GM20000 (cell line): ENCODE measurements at regions not wholly inside any gene's neighbourhood (a gene's known extent, or its start where the extent isn't known, plus 50 kb on each side); places are given as distances from the start of the nearest gene placed in this dataset.
A peak's percentile ranks its signal among the peaks of the same experiment; 100 is the strongest.

Source experiments
- DNase-seq: peaks from one replicate; pipeline ENCODE4 v3.0.0; 2012; ENCODE audit warnings: low spot score
- CTCF ChIP-seq: IDR thresholded peaks from 2 replicates; pipeline ENCODE4 v1.5.1; 2012; ENCODE audit warnings: mild to moderate bottlenecking, control low read depth; ENCODE audit errors: extremely low read depth, missing control alignments

- no peak for DNase-seq
- TF ChIP-seq CTCF = no peak
Measured at GRCh38 chr3:180325533-180325932, 276.4 kb upstream of the TTC14 start.

GRCh38 chr3:180325958-180326357, 276.0 kb upstream of the TTC14 start:
- no peak for TF ChIP-seq CTCF

GRCh38 chr3:180329187-180329586, 272.8 kb upstream of the TTC14 start:
- DNase-seq = peak; percentile 42
- TF ChIP-seq CTCF = no peak

More at GRCh38 chr3:180325958-180326357, 276.0 kb upstream of the TTC14 start:
- no peak for DNase-seq

GRCh38 chr3:180329847-180330246, 272.1 kb upstream of the TTC14 start:
- TF ChIP-seq CTCF = no peak
- no peak for DNase-seq

- TF ChIP-seq CTCF = no peak
- no peak for DNase-seq
Measured at GRCh38 chr3:180330440-180330839, 271.5 kb upstream of the TTC14 start.

GRCh38 chr3:180332608-180333007, 269.4 kb upstream of the TTC14 start:
- DNase-seq = peak; percentile 37
- no peak for TF ChIP-seq CTCF

GRCh38 chr3:180335050-180335449, 266.9 kb upstream of the TTC14 start:
- DNase-seq = no peak
- TF ChIP-seq CTCF = no peak
